ENCODE measurements at regions not wholly inside any gene's neighbourhood (a gene's known extent, or its start where the extent isn't known, plus 50 kb on each side); places are given as distances from the start of the nearest gene placed in this dataset.

GRCh38 chr4:23463071-23463470 lies 426.8 kb downstream of the PPARGC1A start:
- no peak for TF ChIP-seq CTCF (IDR thresholded peaks at IDR 0.05; ENCODE audit: low read depth, low read length, poor library complexity, severe bottlenecking)
- TF ChIP-seq EZH2phosphoT487 (IDR thresholded peaks at IDR 0.05; ENCODE audit: borderline replicate concordance, low read length), result no peak
